ENCODE measurements at regions not wholly inside any gene's neighbourhood (a gene's known extent, or its start where the extent isn't known, plus 50 kb on each side); places are given as distances from the start of the nearest gene placed in this dataset.
A peak's percentile ranks its signal among the peaks of the same experiment; 100 is the strongest.
"Not testable (repeated sequence)": the region's sequence is repeated elsewhere in the genome, so short reads cannot be mapped to it uniquely, and the experiment has no call there.

- DNase-seq (ENCODE audit: low read depth) = not testable (repeated sequence)
These were observed 50.3 kb upstream of the AGTPBP1 start for GRCh38 chr9:85792057-85792456.

GRCh38 chr9:85802978-85803695, 61.4 kb upstream of the AGTPBP1 start:
- DNase-seq (ENCODE audit: low read depth) = not testable (repeated sequence)

GRCh38 chr9:85804847-85805133, 63.0 kb upstream of the AGTPBP1 start:
- DNase-seq (ENCODE audit: low read depth) = not testable (repeated sequence)

GRCh38 chr9:85805134-85806005, 63.6 kb upstream of the AGTPBP1 start:
- peak; percentile 53 for DNase-seq (ENCODE audit: low read depth)

- not testable (repeated sequence) for DNase-seq (ENCODE audit: low read depth)
These were observed 66.6 kb upstream of the AGTPBP1 start for GRCh38 chr9:85808329-85808728.

GRCh38 chr9:85813388-85813787, 71.6 kb upstream of the AGTPBP1 start:
- DNase-seq (ENCODE audit: low read depth) = not testable (repeated sequence)

GRCh38 chr9:85814800-85815199, 73.0 kb upstream of the AGTPBP1 start:
- not testable (repeated sequence) for DNase-seq (ENCODE audit: low read depth)

GRCh38 chr9:85818971-85819370, 77.2 kb upstream of the AGTPBP1 start:
- DNase-seq (ENCODE audit: low read depth) = not testable (repeated sequence)

- DNase-seq (ENCODE audit: low read depth) = not testable (repeated sequence)
These were observed 78.8 kb upstream of the AGTPBP1 start for GRCh38 chr9:85820598-85820997.

GRCh38 chr9:85824949-85825348, 83.2 kb upstream of the AGTPBP1 start:
- DNase-seq (ENCODE audit: low read depth) = not testable (repeated sequence)

- DNase-seq (ENCODE audit: low read depth) = not testable (repeated sequence)
These were observed 92.8 kb upstream of the AGTPBP1 start for GRCh38 chr9:85834591-85834990.

GRCh38 chr9:85843949-85844348, 97.0 kb upstream of the NAA35 start:
- DNase-seq (ENCODE audit: low read depth) = not testable (repeated sequence)

GRCh38 chr9:85847782-85848181, 93.2 kb upstream of the NAA35 start:
- DNase-seq (ENCODE audit: low read depth) = not testable (repeated sequence)

GRCh38 chr9:85858056-85858750, 82.7 kb upstream of the NAA35 start:
- DNase-seq (ENCODE audit: low read depth) = no peak

GRCh38 chr9:85859765-85860164, 81.2 kb upstream of the NAA35 start:
- no peak for DNase-seq (ENCODE audit: low read depth)

GRCh38 chr9:85861882-85862281, 79.1 kb upstream of the NAA35 start:
- DNase-seq (ENCODE audit: low read depth) = not testable (repeated sequence)

GRCh38 chr9:85863875-85864274, 77.1 kb upstream of the NAA35 start:
- no peak for DNase-seq (ENCODE audit: low read depth)

GRCh38 chr9:85871008-85871407, 69.9 kb upstream of the NAA35 start:
- no peak for DNase-seq (ENCODE audit: low read depth)

- not testable (repeated sequence) for DNase-seq (ENCODE audit: low read depth)
These were observed 69.3 kb upstream of the NAA35 start for GRCh38 chr9:85871683-85872082.

GRCh38 chr9:85872463-85872862, 68.5 kb upstream of the NAA35 start:
- DNase-seq (ENCODE audit: low read depth) = no peak

GRCh38 chr9:85876628-85877027, 64.3 kb upstream of the NAA35 start:
- no peak for DNase-seq (ENCODE audit: low read depth)

- not testable (repeated sequence) for DNase-seq (ENCODE audit: low read depth)
These were observed 61.9 kb upstream of the NAA35 start for GRCh38 chr9:85878872-85879597.
